22Rv1 (cell line): ENCODE measurements at regions not wholly inside any gene's neighbourhood (a gene's known extent, or its start where the extent isn't known, plus 50 kb on each side); places are given as distances from the start of the nearest gene placed in this dataset.

Experiments used
- H3K27ac ChIP-seq: fragments of 450-650 bp; 2 replicates; pipeline ENCODE4 v1.5.1; 2017
- CTCF ChIP-seq: fragments of 450-650 bp; IDR thresholded peaks from 2 replicates; pipeline ENCODE4 v1.5.1; 2017; ENCODE audit warnings: mild to moderate bottlenecking
- ZFX ChIP-seq: fragments of 450-650 bp; IDR thresholded peaks from 2 replicates; pipeline ENCODE4 v1.6.1; 2017; ENCODE audit warnings: antibody characterized with exemption, borderline replicate concordance

- H3K27ac ChIP-seq: no peak overlapping the region
- no peak for TF ChIP-seq CTCF
- no peak for TF ChIP-seq ZFX
These were observed 52.3 kb downstream of the HDGFL1 start for GRCh38 chr6:22621701-22622100.

- no peak for TF ChIP-seq CTCF
- H3K27ac ChIP-seq: no peak overlapping the region
These were observed 53.0 kb downstream of the HDGFL1 start for GRCh38 chr6:22622351-22622750.

- TF ChIP-seq CTCF (no peak), ZFX (no peak)
- H3K27ac ChIP-seq: no peak overlapping the region
These were observed 53.4 kb downstream of the HDGFL1 start for GRCh38 chr6:22622813-22623212.

- TF ChIP-seq CTCF (no peak), ZFX (no peak)
- H3K27ac ChIP-seq: no peak overlapping the region
These were observed 58.3 kb downstream of the HDGFL1 start for GRCh38 chr6:22627644-22628043.

GRCh38 chr6:22631091-22631490, 61.7 kb downstream of the HDGFL1 start:
- H3K27ac ChIP-seq: no peak overlapping the region
- TF ChIP-seq CTCF: no peak

GRCh38 chr6:22632581-22633145, 63.3 kb downstream of the HDGFL1 start:
- H3K27ac ChIP-seq: no peak overlapping the region
- no peak for TF ChIP-seq ZFX
- no peak for TF ChIP-seq CTCF

GRCh38 chr6:22636452-22636851, 67.1 kb downstream of the HDGFL1 start:
- TF ChIP-seq ZFX (no peak), CTCF (no peak)
- no peak overlapping the region for H3K27ac ChIP-seq
